Globus pallidus (tissue), 1 donor: ENCODE measurements at regions not wholly inside any gene's neighbourhood (a gene's known extent, or its start where the extent isn't known, plus 50 kb on each side); places are given as distances from the start of the nearest gene placed in this dataset.

Source experiments
- DNase-seq: peaks from one replicate; pipeline ENCODE4 v3.0.0-alpha.2; 2015; ENCODE audit warnings: low spot score

DNA sequence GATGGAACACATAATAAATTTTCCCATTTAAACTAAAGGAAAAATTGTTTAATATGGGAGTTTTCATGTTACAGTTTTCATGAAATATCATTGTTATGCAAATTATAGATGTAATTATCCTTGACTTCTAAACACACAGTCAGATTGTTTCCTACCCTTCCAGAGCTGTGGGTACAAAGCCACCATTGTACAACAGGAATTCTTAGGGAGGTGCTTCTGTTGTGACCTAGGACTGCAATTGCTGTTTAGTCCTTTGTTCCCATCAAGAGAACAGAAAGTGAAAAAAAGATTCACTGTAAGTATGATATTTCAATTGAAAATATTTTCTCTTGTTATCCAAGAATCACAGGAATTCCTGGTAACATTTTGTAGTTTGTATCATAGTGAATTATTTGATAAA, 455.3 kb upstream of the NAALADL2 start:
- peak; percentile 11 for DNase-seq

DNA sequence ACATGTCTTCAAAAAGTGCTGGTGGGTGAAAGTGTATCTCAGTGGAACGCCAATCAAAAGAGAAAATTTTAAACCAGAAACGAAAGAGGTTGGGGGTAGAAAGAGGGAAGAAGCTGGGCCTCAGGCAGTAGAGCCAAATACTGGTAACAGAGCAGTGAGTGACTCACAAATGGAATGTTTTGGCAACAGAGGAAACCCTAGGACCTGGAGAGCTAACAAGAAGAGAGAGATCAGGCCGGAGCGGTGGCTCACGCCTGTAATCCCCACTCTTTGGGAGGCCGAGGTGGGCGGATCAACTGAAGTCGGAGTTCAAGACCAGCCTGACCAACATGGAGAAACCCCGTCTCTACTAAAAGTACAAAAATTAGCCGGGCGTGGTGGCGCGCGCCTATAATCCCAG, 450.8 kb upstream of the NAALADL2 start:
- no peak for DNase-seq

DNA sequence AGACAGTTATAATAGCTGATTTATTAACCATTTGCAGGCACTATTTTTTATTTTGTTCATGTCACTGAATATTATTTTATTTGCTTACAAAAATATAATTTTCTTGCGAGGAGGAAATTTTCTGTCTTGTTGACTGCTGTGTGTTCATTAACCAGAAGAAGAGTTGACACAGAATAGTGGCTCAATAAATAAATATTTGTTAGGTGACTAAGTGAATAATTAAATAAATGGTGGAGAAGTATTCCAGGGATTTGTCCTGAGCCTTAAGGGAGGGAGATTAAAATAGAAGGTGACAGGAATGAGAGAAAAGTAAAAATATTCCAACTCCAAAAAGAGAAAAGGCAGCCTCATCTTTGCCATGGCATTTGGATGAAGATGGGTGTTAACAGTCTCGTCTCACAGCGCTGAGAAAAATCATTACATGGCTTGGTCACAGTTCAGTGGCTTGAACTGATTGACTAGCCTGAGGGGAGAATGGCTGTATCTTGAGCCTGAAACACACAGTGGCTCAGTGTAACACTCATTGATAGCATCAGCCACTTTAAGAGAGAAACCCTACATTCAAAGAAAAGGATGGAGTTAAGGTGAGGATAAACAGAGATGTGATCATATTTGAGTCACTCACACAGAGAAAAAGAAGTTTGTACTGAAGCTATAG, 449.9 kb upstream of the NAALADL2 start:
- no peak for DNase-seq

DNA sequence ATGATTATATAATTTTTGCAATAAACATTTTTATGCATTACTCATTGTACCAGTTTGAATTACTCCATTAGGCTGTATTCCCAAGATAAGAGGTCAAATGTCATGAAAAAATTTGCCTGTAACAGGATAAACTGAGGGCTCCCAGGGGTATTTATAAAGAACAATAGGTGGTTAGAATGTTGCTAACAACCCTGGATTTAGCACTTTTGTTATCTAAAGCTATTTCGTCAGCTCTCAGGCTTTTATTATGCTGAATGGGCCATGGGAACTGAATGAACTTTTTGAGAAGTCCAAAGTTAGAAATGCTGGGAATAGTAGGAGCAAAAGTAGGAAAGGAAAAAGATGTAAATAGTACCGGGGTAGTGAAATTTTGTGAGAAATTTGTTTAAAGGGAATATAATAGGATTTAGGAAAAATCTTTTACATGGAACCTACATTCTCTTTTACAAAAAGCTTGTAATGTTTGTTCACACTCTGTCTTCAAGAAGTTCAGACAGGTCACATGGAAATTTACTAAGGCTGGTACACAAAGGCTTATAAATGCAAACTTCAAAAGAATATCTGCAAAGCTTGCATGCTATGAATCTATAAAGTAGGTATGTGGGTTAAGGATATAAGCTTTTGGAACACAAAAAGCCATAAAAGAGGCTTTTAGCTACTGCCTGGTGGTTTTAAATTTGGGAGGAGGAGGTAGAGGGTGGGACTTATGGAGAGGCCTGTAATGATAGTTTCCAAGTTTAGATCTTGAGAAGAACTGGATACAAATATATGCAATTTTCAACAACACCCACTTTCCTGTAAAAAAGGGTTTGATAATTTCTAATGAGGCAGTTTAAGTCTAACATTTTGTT, 445.8 kb upstream of the NAALADL2 start:
- DNase-seq: no peak

DNA sequence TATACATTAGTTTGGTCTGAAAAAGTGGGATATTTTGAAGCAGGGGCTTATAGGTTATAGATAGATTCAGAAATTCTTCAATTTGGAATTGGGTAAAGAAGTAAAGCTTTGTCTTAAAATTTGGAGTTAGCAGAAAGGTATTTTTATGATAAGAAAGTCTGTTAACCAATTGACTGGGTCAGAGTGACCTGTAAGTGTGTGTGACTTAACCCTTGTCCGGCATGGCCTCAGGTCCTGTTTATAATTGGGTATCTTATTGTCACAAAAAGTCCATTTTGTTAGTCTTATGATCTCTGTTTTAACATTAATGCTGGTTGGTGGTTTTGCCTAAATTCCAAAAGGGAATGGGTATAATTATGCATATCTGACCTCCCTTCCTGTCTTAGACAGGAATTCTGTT, 444.2 kb upstream of the NAALADL2 start:
- no peak for DNase-seq

DNA sequence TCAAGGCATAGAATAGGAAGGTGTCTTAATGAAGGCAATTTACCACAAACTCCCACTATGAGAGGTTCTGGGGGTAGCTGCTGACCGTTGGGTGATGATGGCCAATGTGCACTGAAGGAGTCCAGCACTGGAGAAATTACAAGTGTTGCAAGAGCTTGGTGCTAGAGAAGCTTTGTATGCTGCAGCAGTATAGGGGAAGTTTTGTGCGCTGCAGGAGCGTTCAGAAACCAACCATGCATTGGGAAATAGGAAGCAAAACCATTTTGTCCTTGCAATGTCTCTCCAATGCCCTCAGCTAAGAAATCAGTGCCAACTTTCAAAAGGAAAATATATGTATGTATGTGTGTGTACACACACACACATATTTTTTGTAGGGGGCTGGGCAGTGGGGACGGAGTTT, 441.6 kb upstream of the NAALADL2 start:
- no peak for DNase-seq

DNA sequence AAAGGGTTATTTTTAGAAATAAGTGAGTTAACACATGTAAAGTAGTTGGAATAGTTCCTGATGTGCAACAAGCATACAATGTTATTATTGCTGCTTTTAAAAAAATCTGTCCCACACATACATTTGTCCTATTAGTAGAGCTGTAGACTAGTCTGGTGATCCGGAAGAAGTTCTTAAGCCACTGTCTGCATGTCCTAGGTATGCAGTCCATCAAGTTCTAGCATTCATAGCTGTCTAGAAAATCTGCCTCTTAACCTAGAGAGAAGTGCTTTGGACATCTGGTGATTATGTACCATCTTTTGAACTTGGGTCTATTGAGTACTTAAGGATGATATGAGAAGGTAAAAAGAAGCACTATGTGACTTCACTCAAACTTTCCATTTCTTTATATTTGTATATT, 439.9 kb upstream of the NAALADL2 start:
- DNase-seq: no peak

DNA sequence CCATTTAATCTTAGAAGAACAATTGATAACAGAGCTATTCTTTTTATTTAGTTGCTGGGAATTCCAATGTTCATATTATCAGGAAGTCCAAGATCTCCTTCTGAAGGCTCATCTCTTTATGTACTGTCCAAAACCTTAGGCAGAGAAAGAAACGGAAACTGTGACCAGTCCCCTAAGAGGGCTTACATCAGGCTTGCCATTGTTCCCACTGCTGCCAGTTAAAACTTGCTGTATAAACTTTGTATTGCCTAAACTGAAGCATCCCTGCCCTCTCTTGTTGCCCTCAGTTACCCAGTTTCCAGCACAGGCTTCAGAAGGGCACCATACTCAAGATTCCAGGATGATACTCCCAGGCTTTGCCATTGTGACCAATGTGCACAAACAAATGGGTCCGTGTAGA, 435.2 kb upstream of the NAALADL2 start:
- DNase-seq: no peak

DNA sequence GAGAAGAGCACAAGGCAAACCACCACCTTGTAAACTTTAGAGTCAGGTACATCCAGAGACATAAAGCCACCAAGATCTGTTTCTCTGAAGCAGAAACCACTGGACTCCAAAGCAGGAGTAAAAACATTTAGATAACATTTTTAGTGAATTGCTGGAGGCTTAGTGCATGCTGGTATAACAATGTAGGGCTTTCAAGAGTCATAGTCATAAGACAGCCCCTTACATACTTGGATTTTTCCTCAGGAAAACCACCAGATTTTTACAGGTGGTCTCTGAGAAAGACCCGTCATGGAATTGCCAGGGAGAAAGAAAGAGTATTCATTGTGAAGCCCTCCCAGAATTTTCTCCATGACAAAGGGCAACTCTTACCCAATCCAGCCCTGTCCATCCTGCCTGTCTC, 434.5 kb upstream of the NAALADL2 start:
- no peak for DNase-seq

DNA sequence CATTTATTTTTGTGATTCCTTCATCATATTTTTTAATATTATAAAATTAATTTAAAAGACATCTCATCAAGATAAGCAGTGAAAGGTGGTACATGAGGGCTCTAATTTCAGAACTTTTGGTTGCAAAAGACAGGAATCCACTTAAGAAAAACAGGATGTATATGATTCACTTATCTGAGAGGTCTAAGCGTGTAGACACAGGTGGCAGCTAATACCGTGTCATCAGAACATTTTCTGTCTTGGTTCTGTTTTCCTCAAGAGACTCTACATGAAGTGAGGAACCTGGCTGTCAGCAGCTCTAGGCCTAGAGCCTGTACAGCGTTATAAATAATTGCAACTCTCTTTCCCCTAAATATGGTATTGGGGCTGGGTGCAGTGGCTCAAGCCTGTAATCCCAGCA, 433.7 kb upstream of the NAALADL2 start:
- no peak for DNase-seq

DNA sequence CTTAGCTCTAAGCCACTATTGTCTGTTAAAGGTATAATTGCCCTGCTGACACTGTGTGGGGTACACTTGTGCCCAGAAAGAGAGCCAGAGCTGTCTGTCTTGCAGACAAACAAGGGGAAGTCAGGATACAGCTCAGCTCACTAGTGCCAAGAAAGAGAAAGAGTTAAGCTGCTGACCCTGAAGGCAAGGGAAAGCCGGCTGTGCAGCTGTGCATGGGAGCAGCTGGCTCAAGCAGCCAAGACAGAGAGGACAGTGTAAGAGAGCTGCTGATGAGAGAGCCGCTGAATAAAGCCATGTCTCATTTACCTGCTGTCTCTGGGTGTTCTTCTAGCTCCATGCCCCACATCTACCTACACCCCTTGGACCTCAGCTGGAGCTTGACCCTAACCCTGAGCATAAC, 428.1 kb upstream of the NAALADL2 start:
- no peak for DNase-seq

DNA sequence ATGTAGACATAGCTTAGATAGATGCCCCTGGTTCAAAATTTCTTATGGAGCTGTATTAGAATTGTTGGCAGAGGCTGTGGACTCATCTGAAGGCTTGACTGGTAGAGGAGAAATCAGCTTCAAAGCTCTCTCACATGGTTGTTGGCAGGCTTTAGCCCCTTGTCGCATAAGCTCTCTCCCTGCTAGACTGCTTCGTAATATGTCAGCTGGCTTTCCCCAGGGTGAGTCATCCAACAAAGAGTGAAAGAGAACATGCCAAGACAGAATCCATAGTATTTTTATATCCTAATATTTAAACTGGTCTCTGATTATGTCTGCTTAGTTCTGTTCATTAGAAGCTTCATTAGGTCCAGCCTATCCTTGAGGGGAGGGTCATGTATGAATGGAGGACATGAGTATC, 427.4 kb upstream of the NAALADL2 start:
- DNase-seq: no peak

DNA sequence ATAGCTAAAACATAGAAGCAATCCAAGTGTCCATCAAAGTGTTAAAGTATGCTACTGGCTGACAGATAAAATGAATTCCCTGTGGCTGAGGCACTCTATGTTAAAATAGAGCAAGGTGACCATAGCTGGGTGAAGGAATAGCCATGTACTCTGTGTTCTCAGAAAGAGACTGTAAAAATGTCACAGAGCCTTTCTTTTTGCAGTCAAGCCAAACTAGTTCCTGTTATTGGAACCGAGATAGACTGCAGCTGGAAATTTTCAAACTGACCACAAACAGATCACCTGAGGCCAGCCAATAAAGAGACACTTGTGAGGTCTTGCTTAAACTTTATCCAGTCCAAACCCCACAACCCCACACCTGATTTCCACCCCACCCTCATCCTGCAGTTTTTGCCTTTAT, 422.8 kb upstream of the NAALADL2 start:
- no peak for DNase-seq

DNA sequence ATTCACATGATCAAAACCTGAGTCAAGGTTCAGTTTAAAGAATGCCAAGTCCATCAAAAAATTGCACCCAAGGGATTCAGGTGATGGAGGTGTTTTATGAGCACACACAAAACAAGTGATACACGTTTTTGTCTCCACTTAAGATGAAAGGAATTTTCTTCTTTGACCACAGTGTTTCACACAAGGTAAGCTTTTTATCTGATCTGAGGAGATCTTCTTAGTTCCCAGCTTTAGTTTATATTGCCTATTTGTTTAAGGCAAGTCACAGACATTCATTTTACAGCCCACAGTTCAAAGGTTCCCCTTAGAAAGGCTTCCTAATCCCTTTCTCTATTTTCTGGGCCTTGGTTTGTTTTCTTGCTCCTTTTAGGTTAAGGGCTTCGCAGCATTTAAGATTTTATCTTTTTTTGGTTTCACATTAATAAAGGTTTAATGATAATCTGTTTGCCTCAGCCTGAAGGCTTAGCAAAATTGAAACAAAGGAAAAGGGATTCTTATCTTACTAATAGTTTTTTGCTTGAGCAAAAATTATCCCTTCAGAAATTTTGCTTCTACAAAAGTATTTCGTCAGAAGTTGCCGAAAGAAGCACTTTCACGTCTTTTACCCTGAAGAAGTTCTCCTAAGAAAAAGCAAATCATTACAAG, 420.5 kb upstream of the NAALADL2 start:
- DNase-seq: no peak

DNA sequence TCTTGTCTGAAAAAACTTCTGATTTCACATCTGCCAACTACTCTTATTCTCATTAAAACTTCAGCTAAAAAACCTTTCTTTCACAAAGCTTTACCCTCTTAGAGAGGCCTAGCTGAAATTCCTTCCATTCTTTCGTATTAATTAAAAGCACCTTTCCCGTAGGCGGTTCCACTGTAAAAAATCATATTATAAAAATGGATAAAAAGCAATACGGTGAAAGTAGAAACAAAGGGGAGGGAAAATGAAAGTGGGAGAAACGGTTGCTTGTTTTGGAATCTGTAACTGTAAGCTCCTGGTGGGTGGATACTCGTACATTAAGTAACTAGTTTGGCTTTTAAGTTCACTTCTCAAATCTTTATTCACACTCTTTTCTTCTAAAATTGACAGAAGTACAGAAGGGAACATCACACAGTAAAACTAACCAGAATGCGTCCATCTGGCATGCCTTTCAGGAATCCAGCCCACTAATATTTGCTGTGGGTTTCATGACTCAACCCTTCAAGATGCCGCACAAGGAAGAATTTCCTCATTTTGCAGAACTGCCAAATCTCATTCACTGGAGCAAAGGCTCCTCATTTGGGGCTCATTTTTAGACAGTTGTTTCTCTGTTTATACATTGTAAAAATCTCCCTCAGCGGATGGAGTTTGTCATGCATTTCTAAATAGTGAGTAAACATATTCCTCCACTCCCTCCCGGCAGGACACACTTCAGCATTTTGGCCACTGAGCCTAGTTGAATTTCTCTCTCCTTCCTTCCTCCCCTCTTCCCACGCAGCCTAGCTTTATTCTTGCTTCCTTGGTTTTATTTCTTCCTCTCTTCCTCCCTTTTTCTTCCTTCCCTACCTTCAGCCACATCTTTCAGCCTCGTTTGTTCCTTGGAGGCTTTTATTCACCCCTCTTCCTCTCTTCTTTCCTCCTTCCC, 419.5 kb upstream of the NAALADL2 start:
- peak; percentile 51 for DNase-seq

DNA sequence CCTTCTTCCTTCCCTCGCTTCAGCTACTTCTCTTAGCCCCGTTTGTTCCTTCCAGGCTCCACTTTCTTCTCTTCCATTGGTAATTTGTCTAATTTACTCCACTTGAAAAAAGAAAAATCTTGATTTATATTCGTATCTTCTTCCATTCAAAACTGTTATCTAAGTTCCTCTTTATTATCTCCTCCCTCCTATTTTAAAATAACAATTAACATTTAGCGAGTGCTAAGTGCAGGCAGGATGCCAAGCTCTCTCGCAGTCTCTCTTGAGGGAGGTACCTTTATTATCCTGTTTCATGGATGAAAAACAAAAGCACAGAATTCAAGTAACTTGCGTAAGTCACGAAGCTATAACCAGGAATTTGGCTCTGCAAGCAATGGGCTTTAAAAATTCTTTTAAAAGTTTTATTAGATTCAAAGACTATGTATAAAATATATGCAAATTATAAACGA, 418.9 kb upstream of the NAALADL2 start:
- DNase-seq: peak; percentile 48

DNA sequence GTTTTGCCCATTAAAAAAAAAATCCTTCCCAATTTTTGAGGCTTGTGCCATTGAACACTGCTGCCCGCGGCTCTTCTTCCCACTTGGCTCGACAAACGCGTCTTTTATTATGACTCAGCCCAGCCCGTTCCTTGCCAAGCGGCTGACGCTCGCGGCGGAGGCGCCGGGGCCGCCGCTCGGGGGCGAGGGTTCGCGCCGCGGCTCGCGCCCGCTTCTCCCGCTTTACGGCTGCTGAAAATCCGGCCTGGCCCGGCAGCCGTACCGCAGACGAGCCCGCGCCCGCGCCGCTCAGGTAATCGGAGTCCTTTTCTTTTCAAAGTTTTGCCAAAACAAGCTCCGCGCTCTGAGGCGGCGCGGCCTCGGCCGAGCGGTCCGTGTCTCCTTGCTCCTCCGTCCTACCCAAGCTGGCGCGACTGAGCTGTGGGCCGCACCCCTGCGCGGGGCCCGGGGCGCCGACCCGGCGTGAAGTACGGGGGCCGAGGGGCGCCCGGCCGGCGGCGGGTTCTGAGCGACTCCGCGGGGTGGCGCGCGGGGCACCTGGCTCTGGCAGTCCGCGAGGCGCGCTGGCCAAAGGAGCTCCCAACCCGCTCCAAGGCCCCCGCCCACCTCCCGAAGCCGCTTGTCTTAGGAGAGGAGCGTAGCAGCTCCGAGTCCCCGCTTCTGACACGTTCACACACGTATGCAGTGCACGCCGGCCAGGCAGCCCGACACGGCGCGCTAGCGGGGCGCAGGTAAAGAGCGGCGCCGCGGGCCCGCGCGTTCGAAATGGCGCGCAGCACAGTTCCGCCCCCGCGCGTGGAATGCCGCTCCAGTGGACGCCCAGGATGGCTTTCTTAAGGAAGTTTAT, 418.2 kb upstream of the NAALADL2 start:
- DNase-seq: peak; percentile 85

DNA sequence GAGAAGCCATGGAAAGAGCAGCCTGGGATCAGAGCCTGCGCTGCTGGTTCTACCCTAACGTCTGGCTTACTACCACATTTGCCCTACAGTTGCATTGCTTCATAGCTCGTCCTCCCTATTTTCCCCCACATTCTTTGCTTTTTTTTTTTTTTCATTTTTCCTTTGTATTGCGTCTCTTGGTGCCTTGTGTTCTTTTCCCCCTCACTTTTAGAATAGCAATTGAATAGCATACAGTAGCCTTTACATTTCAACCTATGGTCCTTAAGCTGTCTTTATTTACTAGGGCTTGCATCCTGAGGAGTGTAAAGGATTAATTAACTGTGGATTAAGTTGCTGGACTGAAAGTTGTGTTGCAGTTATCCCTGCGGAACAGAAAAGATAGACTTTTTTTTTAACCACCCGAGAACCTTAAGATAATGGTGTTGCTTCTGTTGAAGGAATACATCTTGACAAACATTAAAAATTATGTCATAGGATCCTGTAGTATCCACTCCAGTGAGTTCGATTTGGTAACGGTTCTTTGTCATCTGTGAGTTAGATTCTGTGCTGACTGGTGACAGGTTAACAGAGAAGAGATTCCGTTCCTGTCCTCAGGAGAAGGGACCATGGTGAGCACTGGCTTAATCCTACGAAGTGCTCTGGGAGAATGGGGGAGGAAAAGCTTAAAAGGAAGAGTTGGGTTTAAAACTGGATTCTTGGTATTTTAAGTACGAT, 417.4 kb upstream of the NAALADL2 start:
- no peak for DNase-seq

DNA sequence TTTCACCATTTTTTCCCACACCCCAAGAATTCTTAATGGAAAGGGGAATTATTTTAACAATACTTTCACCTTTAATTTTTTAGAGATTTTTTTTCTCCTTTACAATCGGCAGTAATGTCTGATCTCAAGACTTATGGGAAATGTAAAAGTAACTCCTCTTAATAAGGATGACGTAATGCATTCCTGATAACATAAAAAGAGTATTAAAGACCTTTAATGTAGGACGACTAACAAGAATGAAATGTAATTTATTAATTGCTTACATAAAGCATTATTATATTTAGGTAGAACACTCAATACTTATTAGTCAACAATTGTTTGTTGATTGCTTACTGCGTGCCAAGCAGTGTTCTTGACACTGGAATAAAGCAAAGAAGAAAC, 416.8 kb upstream of the NAALADL2 start:
- no peak for DNase-seq

DNA sequence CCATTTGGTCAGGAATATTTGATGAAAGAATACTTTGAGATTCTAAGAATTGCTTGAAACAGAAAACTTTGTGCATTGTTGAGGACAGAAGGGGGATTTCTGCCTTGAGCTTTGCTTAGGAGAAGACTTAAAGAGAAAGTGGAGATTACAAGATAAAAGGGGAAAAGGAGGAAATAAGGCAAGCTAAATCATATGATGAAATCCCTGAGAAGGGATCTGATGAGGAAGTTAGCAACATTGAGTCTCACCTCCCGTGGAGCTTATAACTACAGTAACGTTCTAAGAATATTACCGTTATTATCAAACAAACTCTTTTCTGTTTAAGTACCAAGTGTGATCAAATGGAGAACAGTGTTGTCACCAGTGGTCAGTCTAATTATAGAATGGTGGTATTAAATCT, 414.7 kb upstream of the NAALADL2 start:
- no peak for DNase-seq

DNA sequence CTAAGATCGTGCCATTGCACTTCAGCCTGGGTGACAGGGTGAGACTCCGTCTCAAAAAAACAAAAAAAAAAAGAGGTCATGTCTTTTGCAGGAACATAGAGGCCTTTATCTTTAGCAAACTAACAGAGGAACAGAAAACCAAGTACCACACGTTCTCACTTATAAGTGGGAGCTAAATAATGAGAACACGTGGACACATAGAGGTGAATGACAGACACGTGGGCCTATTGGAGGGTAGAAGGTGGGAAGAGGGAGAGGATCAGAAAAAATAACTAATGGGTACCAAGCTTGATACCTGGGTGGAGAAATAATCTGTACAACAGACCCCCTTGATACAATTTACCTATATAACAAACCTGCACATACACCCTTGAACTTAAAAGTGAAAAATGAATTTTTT, 401.4 kb upstream of the NAALADL2 start:
- no peak for DNase-seq
